Endothelial cell of umbilical vein (primary cell): ENCODE measurements at regions not wholly inside any gene's neighbourhood (a gene's known extent, or its start where the extent isn't known, plus 50 kb on each side); places are given as distances from the start of the nearest gene placed in this dataset.

Experiments
- BruUV-seq: library from RNA; stranded (reverse); fragments of 400-500 nt; replicated peaks from 2 replicates; lab custom pipeline; 2021; lab: Mats Ljungman, UMichigan
- CTCF ChIA-PET: fragments of 300-600, 350-600 bp; sonication (Branson Sonifier 250); formaldehyde crosslinking; loops from one replicate; lab custom pipeline; 2021; ENCODE audit warnings: antibody characterized with exemption, inconsistent platforms; lab: Charles Lee
- POLR2A ChIA-PET: fragments of 300-600, 350-600 bp; sonication (Branson Sonifier 250); formaldehyde crosslinking; loops from one replicate; lab custom pipeline; 2021; ENCODE audit warnings: antibody characterized with exemption, inconsistent platforms; lab: Charles Lee
- DNase-seq: peaks from one replicate; pipeline ENCODE4 v3.0.0-alpha.2; 2011; ENCODE audit warnings: low read depth, low spot score
- FAIRE-seq: peaks from 2 replicates; lab custom pipeline; 2011; peaks lifted over from hg19 to GRCh38; lab: Jason Lieb, UNC
- H2AFZ ChIP-seq: 2 replicates; pipeline ENCODE4 v1.6.0; 2012; ENCODE audit warnings: low read depth, low read length, control low read depth, inconsistent platforms
- H3K27ac ChIP-seq: 2 replicates; pipeline ENCODE4 v1.5.1; 2011; ENCODE audit warnings: low read depth, mild to moderate bottlenecking, control low read depth, low read length, moderate library complexity; ENCODE audit not compliant: insufficient read depth
- H3K27me3 ChIP-seq, 2 experiments: 2 replicates each; pipeline versions ENCODE4 v1.6.0 to v1.6.1; 2011; ENCODE audit warnings: low read length in 2 of 2, mixed read lengths in 1 of 2; ENCODE audit not compliant: control insufficient read depth in 2 of 2, insufficient read depth in 2 of 2
- H3K36me3 ChIP-seq, 2 experiments: 2 replicates in 1 of 2; 3 replicates in 1 of 2; pipeline ENCODE4 v1.5.1; 2011; ENCODE audit warnings: low read length in 2 of 2, mild to moderate bottlenecking in 1 of 2, moderate library complexity in 1 of 2; ENCODE audit not compliant: control insufficient read depth in 2 of 2, insufficient read depth in 2 of 2; ENCODE audit errors: extremely low read depth in 1 of 2
- H3K4me1 ChIP-seq: 3 replicates; pipeline ENCODE4 v1.5.1; 2011; ENCODE audit warnings: mild to moderate bottlenecking, low read length; ENCODE audit not compliant: control insufficient read depth, insufficient read depth; ENCODE audit errors: extremely low read depth
- H3K4me2 ChIP-seq: 2 replicates; pipeline ENCODE4 v1.6.1; 2011; ENCODE audit warnings: low read length, control low read depth, mixed read lengths; ENCODE audit not compliant: insufficient read depth
- H3K4me3 ChIP-seq, 3 experiments: fragments of 200-600 bp in 1 of 3; sonication (generic), shearing (Covaris generic) in 1 of 3; replicated peaks in 1 of 3; 2 replicates each; pipeline ENCODE4 v1.5.1; 2011 to 2016; ENCODE audit warnings: control low read depth in 3 of 3, low read length in 3 of 3, mild to moderate bottlenecking in 2 of 3, inconsistent platforms in 1 of 3, low read depth in 1 of 3, moderate library complexity in 1 of 3; ENCODE audit not compliant: insufficient read depth in 1 of 3
- H3K79me2 ChIP-seq: 2 replicates; pipeline ENCODE4 v1.6.0; 2012; ENCODE audit warnings: low read length, inconsistent platforms; ENCODE audit not compliant: control insufficient read depth, insufficient read depth
- H3K9ac ChIP-seq: replicated peaks from 2 replicates; pipeline ENCODE3; 2011; ENCODE audit warnings: low read length, control low read depth; ENCODE audit not compliant: insufficient read depth; ENCODE audit errors: extremely low read depth
- H3K9me1 ChIP-seq: replicated peaks from 3 replicates; pipeline ENCODE4 v1.6.0; 2011; ENCODE audit warnings: mild to moderate bottlenecking, low read length; ENCODE audit not compliant: control insufficient read depth, insufficient read depth; ENCODE audit errors: extremely low read depth
- H3K9me3 ChIP-seq: replicated peaks from 2 replicates; pipeline ENCODE4 v1.5.1; 2012; ENCODE audit warnings: low read length, inconsistent platforms; ENCODE audit not compliant: control insufficient read depth, insufficient read depth
- H4K20me1 ChIP-seq: replicated peaks from 2 replicates; pipeline ENCODE3; 2011; ENCODE audit warnings: mild to moderate bottlenecking, low read length; ENCODE audit not compliant: control insufficient read depth, insufficient read depth; ENCODE audit errors: extremely low read depth
- EZH2 ChIP-seq: IDR thresholded peaks from 2 replicates; pipeline ENCODE4 v1.6.1; 2012; ENCODE audit warnings: borderline replicate concordance, low read depth, mild to moderate bottlenecking, moderate library complexity, low read length, inconsistent platforms; ENCODE audit not compliant: severe bottlenecking
- FOS ChIP-seq: IDR thresholded peaks from 2 replicates; pipeline ENCODE4 v1.6.1; 2011; ENCODE audit warnings: mild to moderate bottlenecking, low read length, moderate library complexity, borderline replicate concordance; ENCODE audit not compliant: insufficient read depth
- GATA2 ChIP-seq: IDR thresholded peaks from 2 replicates; pipeline ENCODE4 v1.7.0; 2011; ENCODE audit warnings: low read depth, mild to moderate bottlenecking, moderate library complexity, mixed read lengths, low read length; ENCODE audit not compliant: insufficient read length, insufficient read depth
- JUN ChIP-seq: IDR thresholded peaks from 2 replicates; pipeline ENCODE4 v1.6.1; 2011; ENCODE audit warnings: borderline replicate concordance, low read depth; ENCODE audit not compliant: insufficient read length, insufficient read depth
- MYC ChIP-seq: IDR thresholded peaks from one replicate; pipeline ENCODE4 v1.6.1; 2011; ENCODE audit warnings: mild to moderate bottlenecking, low read depth, low read length
- POLR2A ChIP-seq: IDR thresholded peaks from 2 replicates; pipeline ENCODE4 v1.6.1; 2012; ENCODE audit warnings: low read depth, mild to moderate bottlenecking, control low read depth, low read length
- POLR2AphosphoS5 ChIP-seq: IDR thresholded peaks from 2 replicates; pipeline ENCODE4 v1.6.1; 2012; ENCODE audit warnings: low read depth, mild to moderate bottlenecking, control low read depth, low read length, moderate library complexity; ENCODE audit not compliant: insufficient read depth
- dilution Hi-C: fragments of 300-500 bp; cut with MboI; formaldehyde crosslinking; loops from one replicate; pipeline ENCODE4 v1.15.0; 2019; ENCODE audit warnings: low sequenced_read_pairs; ENCODE audit not compliant: extremely low pct_ligation_motif_present
- intact Hi-C: fragments of 100-400 bp; cut with micrococcal nuclease; formaldehyde crosslinking; loops from one replicate; pipeline ENCODE4 v1.10.0; 2022
- TF ChIP-seq, protein P1 (sequence below): IDR thresholded peaks from 2 replicates; pipeline ENCODE4 v1.6.1; 2011; ENCODE audit not compliant: insufficient read depth, insufficient read length
- TF ChIP-seq, protein P2 (sequence below), 2 donors: IDR thresholded peaks; 1 replicate in 1 of 2; 2 replicates in 1 of 2; pipeline ENCODE4 v1.5.1; 2011; ENCODE audit warnings: low read length in 2 of 2, mild to moderate bottlenecking in 2 of 2, moderate library complexity in 2 of 2, control low read depth in 1 of 2, inconsistent platforms in 1 of 2, low read depth in 1 of 2; ENCODE audit not compliant: insufficient read depth in 1 of 2; ENCODE audit errors: extremely low read depth in 1 of 2

DNA sequence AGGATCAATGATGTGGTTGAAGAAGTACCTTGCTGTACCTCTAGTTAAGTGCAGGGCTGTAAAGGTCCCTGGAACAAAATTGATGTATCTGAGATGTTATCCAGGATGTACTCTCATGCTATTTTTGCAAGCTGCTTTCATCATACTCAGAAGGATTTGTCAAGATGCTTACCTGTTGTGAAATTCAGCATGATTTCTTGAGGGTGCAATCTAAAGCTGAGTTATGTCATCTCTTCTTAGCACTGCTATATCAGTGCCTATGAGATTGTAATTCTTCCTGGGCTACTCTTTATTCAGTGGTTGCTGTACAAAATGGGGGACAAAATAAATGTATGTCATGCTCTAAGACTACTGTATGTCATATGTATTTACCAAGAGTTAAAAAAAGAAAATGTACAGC lies 340.7 kb upstream of the LMO3 start:
- H3K4me3 ChIP-seq, result no peak overlapping the region
- no peaks in the 10 kb centered on the region for H3K9me1 ChIP-seq
- FAIRE-seq (no peak), DNase-seq (no peak)
- no peaks in the 10 kb centered on the region for H3K4me1 ChIP-seq
- dilution Hi-C loops, result no loop called here
- no peak overlapping the region for H3K27ac ChIP-seq
- H3K27me3 ChIP-seq, result no peaks in the 10 kb centered on the region
- no peak for TF ChIP-seq MYC
- TF ChIP-seq POLR2AphosphoS5, result no peak
- no peak for TF ChIP-seq GATA2
- no peak for TF ChIP-seq FOS
- no peak for TF ChIP-seq EZH2
- TF ChIP-seq, protein P1, sequence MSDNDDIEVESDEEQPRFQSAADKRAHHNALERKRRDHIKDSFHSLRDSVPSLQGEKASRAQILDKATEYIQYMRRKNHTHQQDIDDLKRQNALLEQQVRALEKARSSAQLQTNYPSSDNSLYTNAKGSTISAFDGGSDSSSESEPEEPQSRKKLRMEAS, result no peak
- no peak for TF ChIP-seq POLR2A
- TF ChIP-seq, protein P2, sequence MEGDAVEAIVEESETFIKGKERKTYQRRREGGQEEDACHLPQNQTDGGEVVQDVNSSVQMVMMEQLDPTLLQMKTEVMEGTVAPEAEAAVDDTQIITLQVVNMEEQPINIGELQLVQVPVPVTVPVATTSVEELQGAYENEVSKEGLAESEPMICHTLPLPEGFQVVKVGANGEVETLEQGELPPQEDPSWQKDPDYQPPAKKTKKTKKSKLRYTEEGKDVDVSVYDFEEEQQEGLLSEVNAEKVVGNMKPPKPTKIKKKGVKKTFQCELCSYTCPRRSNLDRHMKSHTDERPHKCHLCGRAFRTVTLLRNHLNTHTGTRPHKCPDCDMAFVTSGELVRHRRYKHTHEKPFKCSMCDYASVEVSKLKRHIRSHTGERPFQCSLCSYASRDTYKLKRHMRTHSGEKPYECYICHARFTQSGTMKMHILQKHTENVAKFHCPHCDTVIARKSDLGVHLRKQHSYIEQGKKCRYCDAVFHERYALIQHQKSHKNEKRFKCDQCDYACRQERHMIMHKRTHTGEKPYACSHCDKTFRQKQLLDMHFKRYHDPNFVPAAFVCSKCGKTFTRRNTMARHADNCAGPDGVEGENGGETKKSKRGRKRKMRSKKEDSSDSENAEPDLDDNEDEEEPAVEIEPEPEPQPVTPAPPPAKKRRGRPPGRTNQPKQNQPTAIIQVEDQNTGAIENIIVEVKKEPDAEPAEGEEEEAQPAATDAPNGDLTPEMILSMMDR (IDR thresholded peaks at IDR 0.05; ENCODE audit: extremely low read depth in 1 of 2, insufficient read depth in 1 of 2, low read depth in 1 of 2, low read length in 2 of 2), result no peak
- no peak for TF ChIP-seq JUN
- ChIA-PET POLR2A (no interaction called here), CTCF (no interaction called here)
- H3K4me2 ChIP-seq, result no peak overlapping the region
- H4K20me1 ChIP-seq, result no peaks in the 10 kb centered on the region
- no peaks in the 10 kb centered on the region for H3K9me3 ChIP-seq
- no peaks in the 10 kb centered on the region for H3K79me2 ChIP-seq
- BruUV-seq, result no TSS peak
- H2AFZ ChIP-seq, result no peak overlapping the region
- H3K9ac ChIP-seq, result no peak overlapping the region
- no peaks in the 10 kb centered on the region for H3K36me3 ChIP-seq
- intact Hi-C loops, result no loop called here
